ENCODE measurements at regions not wholly inside any gene's neighbourhood (a gene's known extent, or its start where the extent isn't known, plus 50 kb on each side); places are given as distances from the start of the nearest gene placed in this dataset.

- intact Hi-C loops (cut with DNase I), result no loop called here
- Histone ChIP-seq H3K36me3 (no peaks in the 10 kb centered on the region), H3K4me1 (no peaks in the 10 kb centered on the region), H3K27me3 (no peaks in the 10 kb centered on the region), H3K4me3 (no peak overlapping the region), H3K9me3 (no peaks in the 10 kb centered on the region), H3K27ac (no peak overlapping the region)
- DNase-seq, result no peak
- WGBS, 2 donors, result 57% methylated on average over 1 of the region's 1 CpG; no CpG with 5 or more reads in 1 of the 2 donors
- TF ChIP-seq POLR2A (IDR thresholded peaks at IDR 0.05) (no peak), CTCF (IDR thresholded peaks at IDR 0.05) (no peak)
Observed at GRCh38 chrX:94515009-94515408, 841.0 kb downstream of the FAM133A start.

GRCh38 chrX:94524867-94525266 lies 850.9 kb downstream of the FAM133A start:
- Histone ChIP-seq H3K9me3 (peaks cover 0 to 4% (median 0%) of the 10 kb centered on the region in 3 donors), H3K4me1 (no peaks in the 10 kb centered on the region), H3K27me3 (no peaks in the 10 kb centered on the region), H3K4me3 (no peak overlapping the region), H3K36me3 (no peaks in the 10 kb centered on the region), H3K27ac (no peak overlapping the region)
- no peak for DNase-seq
- intact Hi-C loops (cut with DNase I), result no loop called here
- WGBS, 2 donors, result 0% methylated on average over 1 of the region's 1 CpG; no CpG with 5 or more reads in 1 of the 2 donors
- TF ChIP-seq CTCF (IDR thresholded peaks at IDR 0.05) (no peak), POLR2A (IDR thresholded peaks at IDR 0.05) (no peak)

GRCh38 chrX:94545722-94546121 lies 871.7 kb downstream of the FAM133A start:
- H3K4me1 ChIP-seq, result no peaks in the 10 kb centered on the region
- no peaks in the 10 kb centered on the region for H3K9me3 ChIP-seq
- intact Hi-C loops (cut with DNase I), result no loop called here
- no peaks in the 10 kb centered on the region for H3K36me3 ChIP-seq
- H3K4me3 ChIP-seq, result no peak overlapping the region
- TF ChIP-seq POLR2A (IDR thresholded peaks at IDR 0.05) (no peak), CTCF (IDR thresholded peaks at IDR 0.05) (no peak)
- H3K27ac ChIP-seq, result no peak overlapping the region
- no peak for DNase-seq
- H3K27me3 ChIP-seq, result no peaks in the 10 kb centered on the region
- WGBS, 2 donors, result 24 to 35% methylated on average over 2 of the region's 2 CpGs

- Histone ChIP-seq H3K27ac (no peak overlapping the region), H3K4me3 (no peak overlapping the region), H3K36me3 (no peaks in the 10 kb centered on the region), H3K27me3 (no peaks in the 10 kb centered on the region), H3K9me3 (no peaks in the 10 kb centered on the region), H3K4me1 (no peaks in the 10 kb centered on the region)
- intact Hi-C loops (cut with DNase I), result no loop called here
- 61 to 86% methylated on average over 4 of the region's 4 CpGs for WGBS, 2 donors
- TF ChIP-seq POLR2A (IDR thresholded peaks at IDR 0.05) (no peak), CTCF (IDR thresholded peaks at IDR 0.05) (no peak)
- DNase-seq, result no peak
Observed at GRCh38 chrX:94551831-94552230, 877.8 kb downstream of the FAM133A start.

- DNase-seq, result no peak
- intact Hi-C loops (cut with DNase I), result no loop called here
- Histone ChIP-seq H3K27ac (no peak overlapping the region), H3K4me3 (no peak overlapping the region), H3K27me3 (no peaks in the 10 kb centered on the region), H3K36me3 (no peaks in the 10 kb centered on the region), H3K4me1 (no peaks in the 10 kb centered on the region), H3K9me3 (no peaks in the 10 kb centered on the region)
- WGBS, 2 donors, result 61% methylated on average over 4 of the region's 4 CpGs; no CpG with 5 or more reads in 1 of the 2 donors
- TF ChIP-seq POLR2A (IDR thresholded peaks at IDR 0.05) (no peak), CTCF (IDR thresholded peaks at IDR 0.05) (no peak)
Observed at GRCh38 chrX:94560930-94561329, 886.9 kb downstream of the FAM133A start.
